Right forelimb (tissue), 1 donor: ENCODE measurements at regions not wholly inside any gene's neighbourhood (a gene's known extent, or its start where the extent isn't known, plus 50 kb on each side); places are given as distances from the start of the nearest gene placed in this dataset.

ENCODE experiments used
- DNase-seq: peaks from one replicate; pipeline ENCODE4 v3.0.0-alpha.2; 2018

DNA sequence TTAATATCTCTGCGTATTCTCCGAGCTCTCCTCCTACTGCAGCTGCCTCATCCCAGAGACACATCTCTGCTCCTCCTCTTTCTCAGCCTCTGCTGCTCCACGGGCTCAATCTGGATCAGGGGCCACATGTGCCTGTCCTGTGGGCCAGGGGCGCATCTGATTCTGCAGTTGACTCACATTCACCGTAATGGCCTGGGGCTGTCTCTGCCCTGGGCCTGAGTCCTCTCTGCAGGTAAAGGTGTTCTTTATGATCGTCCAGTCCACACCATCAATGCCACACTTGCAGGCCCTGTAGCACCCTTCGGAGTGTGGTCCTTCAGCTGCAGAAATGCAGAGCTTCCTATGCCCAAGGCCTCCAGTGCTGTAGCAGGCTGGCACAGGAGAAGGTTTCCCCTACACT, 154.5 kb downstream of the OAT start:
- no peak for DNase-seq

DNA sequence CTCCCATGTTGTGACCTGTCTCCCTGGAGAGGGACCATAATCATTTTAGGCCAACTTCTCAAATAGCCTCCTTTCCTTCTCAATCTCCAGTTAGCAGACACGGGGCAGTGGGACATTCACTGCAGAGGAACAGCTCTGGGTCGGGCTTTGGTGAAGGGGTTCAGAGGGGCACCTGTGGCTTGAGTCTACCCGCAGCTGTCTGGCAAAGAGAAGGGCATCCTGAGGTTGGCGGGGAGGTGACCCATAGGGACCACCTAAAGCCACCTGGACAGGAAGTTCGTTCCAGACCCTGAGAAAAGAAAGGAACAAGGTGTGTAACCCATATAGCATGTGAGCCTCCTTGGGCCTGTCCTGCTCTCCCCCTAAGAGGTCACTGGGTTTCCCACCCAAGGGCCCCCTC, 155.0 kb downstream of the OAT start:
- no peak for DNase-seq

DNA sequence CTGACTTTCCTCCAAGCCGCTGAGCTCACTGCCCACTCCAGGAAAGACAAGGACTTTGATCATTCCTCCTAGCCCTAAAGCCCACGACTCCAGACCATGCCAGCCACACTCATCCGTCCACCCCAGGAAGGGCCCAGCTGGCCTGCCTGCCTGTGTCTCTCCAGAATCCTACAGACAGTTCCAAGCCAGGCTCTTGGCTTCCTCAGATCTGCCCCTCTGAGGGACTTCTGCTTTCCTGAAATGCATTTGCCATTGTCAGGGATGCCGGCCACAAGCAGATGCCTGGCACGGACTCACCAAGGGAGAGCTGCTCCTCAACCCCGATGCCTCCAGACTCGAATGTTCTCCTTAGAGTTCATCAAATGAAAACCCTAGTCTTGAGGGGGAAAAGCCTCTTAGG, 155.8 kb downstream of the OAT start:
- no peak for DNase-seq

DNA sequence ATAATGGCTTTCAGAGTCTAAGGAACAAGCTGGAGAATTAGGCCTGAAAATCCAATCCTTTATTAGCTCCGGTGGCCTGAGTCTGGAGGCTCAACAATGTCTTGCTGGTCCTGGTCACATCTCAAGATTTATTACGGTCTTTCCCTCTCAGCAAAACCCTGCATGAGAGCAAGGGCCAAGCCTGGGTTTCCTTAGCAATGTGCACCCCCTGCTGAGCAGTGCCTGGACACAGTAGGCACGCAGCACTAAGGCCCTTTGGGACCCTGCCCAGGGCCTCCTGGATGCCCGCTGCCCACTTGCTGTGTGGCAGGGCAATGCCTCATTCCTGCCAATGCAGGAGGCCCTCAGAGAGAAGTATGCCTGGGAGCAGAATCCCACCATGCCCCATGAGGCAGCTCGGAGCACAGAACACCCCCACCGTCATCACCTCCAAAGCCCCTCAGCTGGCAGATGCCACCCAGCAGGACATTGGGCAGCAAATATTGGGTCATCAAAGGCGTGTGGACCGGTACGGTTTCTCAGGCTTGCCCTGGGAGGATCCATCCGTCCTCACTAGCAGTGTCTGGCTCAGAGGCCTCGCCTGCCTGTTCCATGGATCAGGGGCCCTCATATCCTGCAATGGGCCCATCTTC, 156.4 kb downstream of the OAT start:
- no peak for DNase-seq

DNA sequence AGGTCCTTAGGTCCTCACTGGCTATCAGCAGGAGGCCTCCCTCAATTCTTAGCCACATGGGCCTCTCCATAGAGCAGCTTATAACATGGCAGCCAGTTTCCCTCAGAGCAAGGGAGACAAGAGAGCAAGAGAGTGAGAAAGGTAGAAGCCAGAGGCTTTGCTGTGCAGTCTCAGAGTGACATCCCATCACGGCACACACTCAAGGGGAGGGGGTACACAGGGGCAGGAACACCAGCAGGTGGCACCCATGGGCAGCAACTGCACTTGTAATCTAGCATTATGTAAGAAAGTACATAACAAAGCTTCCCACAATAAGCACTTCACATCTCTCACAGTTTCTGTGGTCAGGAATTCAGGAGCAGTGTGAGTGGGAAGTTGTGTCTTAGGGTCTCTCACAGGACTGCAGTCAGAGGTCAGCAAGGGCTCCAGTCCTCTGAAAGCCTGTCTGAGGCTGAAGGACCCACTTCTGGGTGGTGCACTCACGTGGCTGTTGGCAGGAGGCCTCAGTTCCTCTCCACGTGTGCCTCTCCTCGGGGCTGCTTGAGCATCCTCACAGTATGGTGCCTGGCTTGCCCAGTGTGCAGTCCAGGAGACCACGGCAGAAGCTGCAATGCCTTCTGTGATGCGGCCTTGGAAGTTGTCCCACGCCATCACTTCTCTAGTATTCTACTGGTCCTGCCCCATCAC, 159.4 kb downstream of the OAT start:
- DNase-seq: no peak

DNA sequence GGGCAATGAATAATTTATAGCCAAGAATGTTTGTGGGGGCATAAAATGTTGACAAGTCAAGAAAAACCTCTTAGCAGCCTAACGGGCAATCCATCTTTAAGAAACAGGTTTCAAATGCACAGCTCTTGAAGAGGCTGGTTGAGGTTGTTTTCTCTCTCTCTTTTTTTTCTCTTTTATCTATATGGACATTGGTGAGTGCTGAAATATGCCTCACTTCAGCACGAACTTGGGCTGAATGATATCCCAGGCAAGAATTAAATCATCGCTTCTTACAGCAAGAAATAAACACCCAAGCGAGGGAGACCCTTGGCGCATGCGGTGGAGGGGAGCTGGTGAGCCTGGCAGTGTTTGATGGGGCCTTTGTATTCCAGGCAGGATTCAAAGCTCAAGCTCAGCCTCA, 160.9 kb downstream of the OAT start:
- DNase-seq: no peak

DNA sequence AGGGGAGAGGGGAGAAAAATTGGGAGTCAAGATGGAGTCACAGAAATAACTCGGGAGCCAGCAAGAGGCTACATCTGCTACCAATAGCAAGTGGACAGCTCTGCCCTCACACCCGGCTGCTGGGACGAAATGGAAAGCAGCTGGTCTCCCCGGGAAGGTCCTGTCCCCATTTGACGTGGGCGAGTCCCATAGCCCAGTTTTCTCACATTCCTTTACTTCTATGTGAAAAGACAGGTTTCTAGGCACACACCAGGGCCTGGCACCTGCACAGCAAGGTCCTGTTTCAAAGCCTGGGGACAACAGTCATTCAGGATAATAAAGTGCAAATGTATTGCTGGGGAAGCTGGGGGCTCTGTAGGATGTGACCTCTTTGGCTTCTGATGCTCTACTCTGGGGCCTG, 162.6 kb downstream of the OAT start:
- no peak for DNase-seq

DNA sequence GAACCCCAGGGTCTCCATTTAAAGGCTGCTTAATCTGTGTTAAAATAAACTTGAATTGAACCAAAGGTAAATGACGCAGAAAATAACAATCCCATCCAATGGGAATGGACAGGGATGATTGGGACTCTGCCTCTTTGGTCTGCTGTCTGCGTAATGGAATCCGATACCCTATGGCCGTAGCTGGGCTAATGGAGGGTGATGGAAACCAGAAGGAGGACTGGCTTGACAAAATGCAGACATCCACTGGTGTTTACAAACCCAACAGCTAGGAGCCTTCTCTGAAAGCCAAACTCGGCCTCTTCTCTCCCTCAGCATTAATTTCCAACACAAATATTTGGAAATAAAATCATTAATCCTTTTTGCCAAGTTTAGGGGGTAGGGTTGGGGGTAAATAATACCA, 162.2 kb upstream of the CHST15 start:
- DNase-seq: no peak

DNA sequence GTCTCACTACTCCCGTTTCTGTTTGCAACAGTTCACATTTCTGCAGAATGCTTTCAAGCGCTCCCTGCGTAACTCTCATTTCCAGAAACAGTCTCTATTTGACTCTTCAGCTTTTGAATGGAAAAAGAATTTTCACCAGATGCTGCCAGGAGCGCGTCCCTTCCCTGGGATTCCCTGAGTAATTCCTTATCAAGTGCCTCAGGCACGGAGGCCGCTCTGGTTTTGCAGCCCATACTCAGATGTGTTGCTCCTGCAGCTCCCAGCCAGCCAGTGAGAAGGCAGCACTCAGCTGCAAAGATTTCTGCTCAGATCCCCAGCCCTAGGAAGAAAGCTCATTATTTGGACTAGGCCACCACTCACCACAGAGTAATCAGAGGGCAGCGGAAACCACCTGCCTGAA, 161.1 kb upstream of the CHST15 start:
- no peak for DNase-seq

DNA sequence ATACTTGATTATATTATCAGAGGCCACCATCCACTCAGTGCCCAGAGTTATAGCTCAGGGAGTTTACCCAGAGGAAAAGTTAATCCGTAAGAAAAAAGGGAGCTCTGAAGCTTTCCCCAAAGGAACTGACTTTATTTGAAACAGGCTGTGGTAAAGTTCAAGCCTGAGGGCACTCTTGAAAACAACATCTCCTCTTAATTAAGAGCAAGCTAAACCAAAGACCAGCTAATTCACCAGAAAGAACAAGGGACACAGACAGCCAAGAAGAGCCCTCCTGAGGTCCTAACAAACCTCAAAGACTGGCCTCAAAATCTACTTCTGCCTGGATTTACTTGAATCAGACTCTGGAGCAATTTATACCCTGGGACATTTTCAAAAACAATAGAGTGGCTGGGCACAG, 159.6 kb upstream of the CHST15 start:
- no peak for DNase-seq

DNA sequence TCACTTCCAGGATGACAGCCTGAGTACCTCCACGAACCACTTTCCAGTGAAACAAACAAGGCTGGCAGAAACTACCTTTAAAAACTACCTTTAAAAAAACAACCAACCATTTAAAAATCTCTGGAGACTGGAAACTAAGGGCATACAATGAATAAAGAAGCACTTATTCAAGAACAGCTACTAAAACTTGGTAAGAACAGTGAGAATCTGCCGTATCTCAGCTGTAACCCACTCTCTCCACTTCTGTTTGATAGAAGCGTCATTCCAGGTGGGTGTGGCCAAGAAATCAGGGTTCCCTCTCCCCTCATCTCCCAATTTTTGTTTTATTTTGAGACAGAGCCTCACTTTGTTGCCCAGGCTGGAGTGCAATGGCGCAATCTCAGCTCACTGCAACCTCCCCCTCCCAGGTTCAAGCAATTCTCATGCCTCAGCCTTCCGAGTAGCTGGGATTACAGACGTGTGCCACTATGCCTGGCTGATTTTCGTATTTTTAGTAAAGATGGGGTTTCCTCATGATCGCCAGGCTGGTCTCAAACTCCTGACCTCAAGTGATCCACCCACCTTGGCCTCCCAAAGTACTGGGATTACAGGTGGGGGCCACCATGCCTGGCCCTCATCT, 158.8 kb upstream of the CHST15 start:
- no peak for DNase-seq

DNA sequence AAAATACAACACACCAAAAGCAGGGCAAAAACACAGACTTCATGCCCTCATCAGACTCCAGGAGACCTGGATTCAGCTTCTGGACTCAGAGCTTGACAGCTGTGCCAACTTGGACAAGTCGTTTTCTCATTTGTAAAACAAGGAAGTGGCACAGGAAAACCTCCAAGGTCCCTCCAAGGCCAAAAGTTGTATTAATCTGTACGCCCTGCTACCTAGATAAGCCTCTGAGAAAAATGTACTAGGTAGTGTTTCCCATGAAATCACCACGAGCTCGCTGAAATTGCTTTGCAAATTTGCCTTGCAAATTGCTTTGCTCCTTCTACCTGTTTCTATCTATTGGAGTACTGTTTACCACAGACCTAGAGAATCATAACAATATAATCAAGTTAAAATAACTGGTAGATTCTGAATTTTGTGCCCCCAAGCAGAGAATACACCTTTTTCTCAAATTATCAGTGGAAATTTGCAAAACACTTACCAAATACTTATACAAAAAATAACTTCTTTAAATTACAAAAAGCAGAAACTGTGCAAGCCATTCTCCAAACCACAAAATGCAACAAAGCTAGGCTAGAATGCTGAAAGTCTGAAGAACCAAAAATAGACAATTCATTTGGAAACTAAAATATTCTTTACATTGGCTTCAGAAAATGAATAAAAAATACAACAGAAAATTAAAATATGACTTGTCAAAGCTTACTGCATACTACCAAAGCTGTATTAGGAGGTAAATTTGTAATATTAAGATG, 158.1 kb upstream of the CHST15 start:
- DNase-seq: no peak

DNA sequence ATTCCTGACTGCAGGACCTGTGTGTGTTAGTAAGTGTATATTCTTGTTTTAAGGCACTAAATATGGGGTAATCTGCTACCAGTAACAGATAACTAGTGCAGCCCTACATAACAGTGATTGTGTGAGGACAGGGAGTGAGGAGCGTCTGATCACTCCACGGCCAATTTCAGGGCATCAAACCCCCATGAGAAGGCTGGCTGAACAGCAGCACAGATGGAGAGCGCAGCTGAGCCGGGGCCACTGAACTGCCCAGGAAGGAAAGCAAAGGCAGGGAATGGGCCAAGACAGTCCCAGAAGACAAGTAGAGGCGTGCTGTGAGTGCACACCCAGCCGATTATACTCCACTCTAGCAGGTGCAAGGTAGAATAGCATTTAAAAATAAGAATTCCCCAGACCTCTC, 157.1 kb upstream of the CHST15 start:
- peak; percentile 29 for DNase-seq

DNA sequence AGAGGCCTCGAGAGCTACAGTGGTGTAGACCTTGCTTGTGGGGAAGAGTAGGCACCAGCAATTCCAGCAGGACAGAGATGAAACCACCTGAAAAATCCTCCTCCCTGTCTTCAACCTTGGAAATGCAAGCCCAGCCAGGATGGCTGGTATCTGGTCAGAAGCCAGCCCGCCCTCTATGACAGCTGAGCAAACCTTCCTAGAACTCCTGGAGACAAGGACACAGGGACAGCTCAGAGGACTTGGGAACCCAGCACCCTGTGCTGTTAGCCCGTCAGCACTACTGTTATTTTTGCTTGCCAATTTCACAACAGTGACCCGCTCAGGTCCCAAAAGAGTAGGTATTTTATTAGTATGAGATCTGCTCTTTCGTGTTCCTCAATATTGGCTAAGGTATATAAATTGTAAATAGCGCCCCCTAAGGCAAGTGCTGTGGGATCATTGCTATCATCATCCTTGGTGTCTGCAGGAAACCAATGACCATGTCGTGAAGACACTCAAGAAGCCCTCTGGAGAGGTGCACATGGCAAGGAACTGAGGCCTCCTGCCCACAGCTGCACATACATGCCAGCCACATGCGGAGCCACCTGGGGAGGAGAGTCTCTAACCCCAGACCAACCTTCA, 156.5 kb upstream of the CHST15 start:
- DNase-seq: peak; percentile 32

DNA sequence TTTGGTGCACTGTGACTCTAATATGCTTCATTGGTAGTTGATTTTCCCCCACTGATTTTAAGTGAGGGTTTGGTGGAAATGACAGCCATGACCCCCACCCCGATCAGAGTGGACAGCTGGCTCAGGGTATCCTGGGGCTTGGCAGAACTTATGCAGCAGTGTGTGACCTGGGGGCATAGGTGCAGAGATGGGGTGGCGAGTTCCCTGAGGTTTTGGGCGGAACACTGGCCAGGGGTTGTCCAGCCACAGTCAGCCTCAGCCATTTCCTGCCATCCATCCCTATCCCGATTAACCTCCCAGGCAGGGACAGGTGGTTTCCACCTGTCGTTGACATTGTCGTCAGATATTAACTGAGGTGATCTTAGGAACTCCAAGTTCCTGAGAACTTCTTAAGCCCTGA, 155.8 kb upstream of the CHST15 start:
- DNase-seq: no peak

DNA sequence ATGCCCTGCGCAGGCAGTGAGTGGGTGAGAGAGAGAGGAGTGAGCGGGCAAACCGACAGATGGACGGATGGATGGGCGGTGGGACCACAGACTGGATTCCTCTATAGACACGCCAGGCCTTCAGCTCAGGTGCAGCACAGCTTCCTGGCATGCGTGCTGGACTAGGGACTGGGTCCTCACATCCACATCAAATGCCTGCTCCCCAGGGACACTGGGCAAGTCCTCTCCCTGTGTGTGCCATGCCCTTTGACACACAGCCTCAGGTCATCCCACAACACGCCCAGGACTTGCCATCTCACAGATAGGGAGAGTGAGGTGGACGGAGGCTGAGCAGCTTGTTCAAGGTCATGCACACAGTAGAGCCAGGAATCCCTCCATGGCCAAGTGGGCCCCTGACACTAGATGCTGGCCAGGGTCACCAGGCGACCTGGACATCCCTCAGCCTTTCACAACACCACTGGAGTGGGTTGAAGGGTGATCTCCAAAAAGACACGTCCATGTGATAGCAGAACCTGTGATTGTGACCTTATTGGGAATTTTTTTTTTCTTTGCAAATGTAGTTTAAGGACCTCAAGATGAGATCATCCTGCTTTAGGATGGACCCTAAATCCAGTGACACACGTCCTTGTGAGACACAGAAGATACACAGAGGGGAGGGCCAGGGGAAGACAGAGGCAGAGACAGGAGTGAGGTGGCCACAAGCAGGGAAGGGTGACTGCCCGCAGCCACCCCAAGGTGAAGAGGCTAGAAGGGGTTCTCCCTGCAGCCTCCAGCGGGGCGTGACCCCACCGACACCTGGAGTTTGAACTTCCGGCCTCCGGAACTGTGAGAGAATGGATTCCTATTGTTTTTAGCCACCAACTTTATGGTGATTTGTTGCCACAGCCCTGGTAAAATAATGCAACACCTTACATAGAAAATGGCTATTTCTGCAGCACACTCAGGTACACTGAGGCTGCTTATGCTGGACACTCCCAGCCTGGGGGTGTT, 155.0 kb upstream of the CHST15 start:
- no peak for DNase-seq

DNA sequence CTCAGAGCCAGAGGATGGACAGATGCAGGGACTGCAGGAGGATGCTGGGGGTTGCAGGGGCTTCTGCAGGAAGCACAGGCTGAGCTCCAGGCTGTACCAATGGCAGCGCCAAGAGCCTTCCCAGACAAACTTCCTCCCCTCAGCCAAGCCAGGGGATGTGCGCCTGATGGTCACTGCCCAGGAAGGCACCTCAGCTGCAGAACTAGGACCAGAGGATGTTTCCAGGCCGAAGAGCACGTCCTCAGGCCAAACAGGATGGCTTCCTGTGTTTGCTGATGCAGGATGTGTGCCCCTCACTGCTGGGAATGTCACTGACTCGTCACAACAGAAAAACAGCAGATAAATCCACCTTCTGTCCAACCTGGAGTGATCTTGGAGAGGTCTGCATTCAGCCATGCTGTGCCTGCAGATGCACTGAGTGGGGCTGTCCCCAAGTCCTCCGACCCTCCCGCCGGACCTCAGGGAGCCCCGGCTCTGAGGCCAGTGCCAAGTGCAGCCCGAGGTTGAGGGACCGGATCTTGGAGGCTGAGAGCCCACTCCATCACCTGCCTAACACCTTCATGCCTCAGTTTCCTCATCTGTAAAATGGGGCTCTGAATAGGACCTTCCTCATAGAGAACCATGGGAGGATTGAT, 152.5 kb upstream of the CHST15 start:
- no peak for DNase-seq

DNA sequence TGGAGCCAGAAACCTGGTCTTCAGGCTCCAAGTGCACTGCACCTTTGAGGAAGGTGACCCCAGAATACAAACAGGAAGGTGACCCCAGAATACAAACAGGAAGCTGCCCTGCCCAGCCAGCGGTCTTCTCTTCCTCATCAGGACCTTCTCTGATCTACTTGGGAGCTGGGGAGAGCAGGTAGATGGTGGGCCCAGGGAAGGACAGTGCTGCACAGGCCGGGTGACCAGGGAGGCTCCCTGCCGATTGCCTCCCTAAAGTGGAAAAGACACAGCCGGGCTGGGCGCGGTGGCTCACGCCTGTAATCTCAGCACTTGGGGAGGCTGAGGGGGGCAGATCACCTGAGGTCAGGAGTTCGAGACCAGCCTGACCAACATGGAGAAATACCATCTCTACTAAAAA, 151.8 kb upstream of the CHST15 start:
- DNase-seq: no peak

DNA sequence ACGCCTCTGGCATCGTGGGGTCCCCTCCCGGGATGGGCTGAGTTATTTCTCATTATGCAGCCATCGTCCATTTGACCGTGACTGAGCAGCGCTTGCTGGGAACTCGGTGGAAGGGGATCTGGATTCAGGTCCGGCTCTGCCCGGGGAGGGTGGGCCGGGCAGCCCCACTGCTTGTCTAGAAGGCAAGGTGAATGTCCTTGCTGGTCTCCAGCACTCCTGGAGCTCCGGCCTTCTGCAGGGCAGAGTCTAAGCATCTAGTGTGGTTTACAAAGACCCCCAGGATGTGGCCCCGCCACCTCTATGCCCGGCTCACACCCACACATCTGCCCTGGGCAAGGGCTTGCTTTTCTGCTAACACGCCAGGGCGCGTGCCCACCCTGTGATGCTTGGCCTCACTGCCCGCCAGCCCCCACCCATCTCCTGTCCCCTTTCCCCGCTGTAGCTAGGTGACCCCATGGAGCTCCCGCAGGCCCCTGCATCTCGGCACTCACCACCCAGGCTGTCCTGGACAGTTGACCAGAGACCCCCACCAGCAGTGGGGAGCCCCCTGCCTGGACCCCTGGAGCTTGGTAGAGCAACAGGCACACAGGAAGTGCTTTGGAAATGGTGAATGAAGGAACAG, 151.0 kb upstream of the CHST15 start:
- DNase-seq: no peak

DNA sequence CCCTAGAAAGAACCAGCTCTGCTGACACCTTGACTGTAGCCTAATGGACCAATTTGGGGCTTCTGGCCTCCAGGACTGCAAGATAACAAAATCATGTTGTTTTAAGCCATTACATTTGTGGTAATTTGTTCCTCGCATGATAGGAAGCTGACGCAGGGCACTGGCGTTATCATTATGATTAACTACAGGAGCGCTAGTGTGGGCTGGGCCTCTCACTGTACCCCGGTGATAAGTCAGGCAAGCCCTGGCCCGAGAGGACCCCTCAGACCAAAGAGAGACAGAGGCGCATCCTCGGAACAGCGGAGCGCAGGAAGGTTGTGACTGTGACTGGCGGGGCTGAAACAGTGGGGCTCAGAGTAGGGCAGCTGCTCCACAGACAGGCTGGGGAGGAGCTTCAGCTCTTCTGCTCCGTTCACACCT, 150.3 kb upstream of the CHST15 start:
- DNase-seq: no peak

DNA sequence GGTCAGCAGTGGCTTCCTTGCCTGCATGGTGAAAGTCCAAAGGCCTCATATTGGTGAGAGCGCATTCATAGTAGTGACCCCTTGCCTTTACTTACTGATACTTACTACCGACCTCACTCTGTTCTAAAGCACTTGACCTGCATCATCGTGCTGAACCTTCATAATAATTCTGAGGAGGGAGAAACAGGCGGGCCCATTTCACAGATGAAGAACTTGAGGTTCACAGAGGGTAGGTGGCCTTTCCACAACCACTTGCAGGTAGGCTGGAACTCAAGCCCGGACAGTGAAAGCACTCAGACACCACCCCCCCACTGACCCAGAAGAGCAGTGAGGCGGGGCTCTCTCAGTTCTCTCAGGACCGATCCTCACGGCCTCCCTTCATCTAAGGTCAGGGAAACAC, 149.4 kb upstream of the CHST15 start:
- DNase-seq: no peak
